ENCODE measurements at regions not wholly inside any gene's neighbourhood (a gene's known extent, or its start where the extent isn't known, plus 50 kb on each side); places are given as distances from the start of the nearest gene placed in this dataset.
"Not testable (repeated sequence)": the region's sequence is repeated elsewhere in the genome, so short reads cannot be mapped to it uniquely, and the experiment has no call there.

DNA sequence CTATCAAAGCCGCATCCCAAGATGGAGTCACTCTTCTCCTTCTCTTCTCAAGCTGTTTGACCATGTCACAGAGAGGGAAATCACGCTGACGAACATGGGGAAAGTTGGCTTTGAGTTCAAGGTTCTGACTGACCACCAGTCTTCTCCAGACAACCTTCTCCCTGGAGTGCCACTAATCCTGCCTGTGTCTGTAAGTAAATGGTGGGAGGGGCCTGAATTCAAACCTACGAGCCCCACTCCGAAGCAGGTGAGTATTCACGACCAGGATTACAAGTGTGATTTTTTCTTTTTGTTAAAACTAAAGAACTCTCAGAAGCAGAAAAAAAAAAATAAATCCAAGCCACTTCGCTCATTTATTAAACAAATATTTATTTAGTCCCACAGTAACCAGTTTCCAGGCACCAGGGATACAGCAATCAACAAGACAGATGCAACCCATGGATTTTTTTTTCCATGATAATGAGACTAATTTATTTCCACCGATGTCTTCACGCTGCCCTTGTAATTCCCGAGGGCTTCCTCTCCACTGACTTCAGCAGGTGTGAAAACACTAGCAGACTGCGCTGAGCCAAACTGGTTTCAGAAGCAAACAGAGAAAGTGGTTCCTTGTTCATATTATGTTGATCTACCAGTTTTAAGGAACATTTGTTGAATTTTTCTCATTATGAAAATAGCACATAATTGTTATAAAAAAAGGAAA is 206.0 kb upstream of the NBPF12 start:
- intact Hi-C loops (cut with DNase I); DNase-seq (ENCODE audit: low spot score): not testable (repeated sequence)
- ATAC-seq, result peak; percentile 95

DNA sequence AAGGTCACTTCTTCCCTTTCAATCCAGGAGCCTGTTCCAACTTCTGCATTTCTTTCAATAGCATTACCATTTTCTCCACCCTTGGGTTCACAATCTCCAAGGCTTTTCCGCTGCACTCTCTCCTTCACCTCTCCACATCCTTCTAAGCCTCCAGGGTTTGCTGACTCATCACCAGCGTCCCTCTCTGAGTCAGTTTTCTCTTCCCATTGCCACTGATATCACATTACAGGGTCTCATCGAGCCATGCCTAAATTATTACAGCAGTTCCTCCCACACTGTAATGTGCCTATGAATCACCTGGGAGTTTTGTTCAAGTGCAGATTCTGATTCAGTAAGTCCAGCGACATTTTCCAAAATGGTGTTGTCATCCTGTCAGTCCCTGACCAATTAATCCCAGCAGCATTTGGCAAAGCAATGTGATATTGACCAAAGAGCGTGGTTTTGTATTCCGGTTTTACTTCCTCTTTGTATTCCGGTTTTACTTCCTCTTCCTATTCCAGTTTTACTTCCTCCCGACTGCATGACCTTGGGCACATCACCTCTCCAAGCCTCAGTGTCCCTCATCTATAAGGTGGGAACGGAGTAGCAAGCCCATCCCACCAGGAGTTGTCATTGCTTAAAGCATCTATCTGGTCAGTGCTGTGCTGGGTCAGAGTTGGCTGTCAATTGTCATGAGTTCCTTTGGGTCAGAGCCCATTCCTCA is 208.3 kb upstream of the NBPF12 start:
- ATAC-seq; DNase-seq (ENCODE audit: low spot score); intact Hi-C loops (cut with DNase I): not testable (repeated sequence)

DNA sequence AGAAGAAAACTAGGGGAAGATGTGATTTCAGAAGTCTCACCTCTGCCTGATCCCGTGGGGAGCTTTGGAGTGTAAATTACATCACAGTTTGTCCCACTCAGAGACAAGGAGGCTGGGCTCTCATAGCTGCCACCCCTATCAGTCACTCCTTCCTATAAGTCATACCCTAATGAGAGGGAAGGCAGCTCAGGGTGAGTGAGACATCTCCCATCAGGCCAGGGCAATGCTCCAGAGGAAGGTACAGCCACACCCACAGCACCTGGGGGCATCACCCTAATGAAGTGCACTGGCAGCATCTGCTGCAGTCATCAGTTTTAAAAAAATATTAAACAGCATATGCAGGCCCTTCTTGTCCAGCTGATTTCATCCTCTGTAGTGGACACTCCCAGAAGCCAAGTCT is 223.1 kb upstream of the NBPF12 start:
- intact Hi-C loops (cut with DNase I); ATAC-seq; DNase-seq (ENCODE audit: low spot score): not testable (repeated sequence)

DNA sequence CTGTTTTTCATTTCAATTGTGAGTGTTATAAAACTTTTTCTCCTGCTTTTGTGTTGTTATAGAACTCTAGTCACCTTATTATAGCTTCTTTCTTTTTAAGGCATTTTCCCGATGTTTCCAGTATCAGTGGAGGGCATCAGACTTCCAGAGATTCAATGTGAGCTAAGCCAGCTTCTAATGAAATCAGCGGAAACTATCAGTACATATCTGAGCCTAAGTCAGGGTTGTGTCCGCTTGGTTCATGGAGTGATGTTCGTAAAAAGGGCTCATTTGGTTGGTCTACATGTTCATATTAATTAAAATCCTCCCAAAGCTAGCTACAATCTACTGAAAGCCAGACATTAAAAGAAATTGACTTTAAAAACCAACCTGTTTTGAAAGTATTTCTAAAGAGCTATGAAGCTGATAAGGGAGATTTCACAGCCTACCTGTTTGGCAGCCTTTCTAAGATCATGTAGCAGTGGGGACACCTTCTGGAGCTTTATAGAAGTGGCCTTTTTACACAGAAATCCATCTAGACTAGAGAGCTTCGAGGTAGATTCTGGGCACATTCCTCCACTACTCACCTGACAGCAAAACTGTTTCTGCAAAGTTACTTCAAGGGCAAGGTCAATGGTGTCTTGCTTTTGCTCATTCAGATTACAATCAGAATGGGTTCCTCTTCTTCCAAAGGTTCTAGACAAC is 227.1 kb upstream of the NBPF12 start:
- intact Hi-C loops (cut with DNase I); ATAC-seq; DNase-seq (ENCODE audit: low spot score): not testable (repeated sequence)

DNA sequence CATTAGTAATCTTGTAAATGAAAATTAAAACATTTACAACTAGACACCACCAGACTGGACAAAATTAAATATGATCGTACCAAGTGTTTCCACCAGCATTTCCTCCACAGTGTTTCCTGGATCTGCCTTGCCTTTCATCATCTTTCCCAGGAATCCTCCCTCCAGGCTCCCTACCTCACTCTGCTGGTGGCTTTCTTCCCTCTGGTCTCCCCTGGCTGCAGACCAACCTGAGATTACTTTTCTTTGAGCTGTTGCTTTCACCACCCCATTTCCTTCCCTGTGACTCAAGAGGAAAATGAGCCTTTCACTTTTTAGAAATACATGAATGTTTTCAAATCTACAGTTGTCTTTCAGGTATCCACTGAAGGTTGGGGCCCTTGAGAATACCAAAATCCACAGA is 228.8 kb upstream of the NBPF12 start:
- DNase-seq (ENCODE audit: low spot score); intact Hi-C loops (cut with DNase I); ATAC-seq: not testable (repeated sequence)

DNA sequence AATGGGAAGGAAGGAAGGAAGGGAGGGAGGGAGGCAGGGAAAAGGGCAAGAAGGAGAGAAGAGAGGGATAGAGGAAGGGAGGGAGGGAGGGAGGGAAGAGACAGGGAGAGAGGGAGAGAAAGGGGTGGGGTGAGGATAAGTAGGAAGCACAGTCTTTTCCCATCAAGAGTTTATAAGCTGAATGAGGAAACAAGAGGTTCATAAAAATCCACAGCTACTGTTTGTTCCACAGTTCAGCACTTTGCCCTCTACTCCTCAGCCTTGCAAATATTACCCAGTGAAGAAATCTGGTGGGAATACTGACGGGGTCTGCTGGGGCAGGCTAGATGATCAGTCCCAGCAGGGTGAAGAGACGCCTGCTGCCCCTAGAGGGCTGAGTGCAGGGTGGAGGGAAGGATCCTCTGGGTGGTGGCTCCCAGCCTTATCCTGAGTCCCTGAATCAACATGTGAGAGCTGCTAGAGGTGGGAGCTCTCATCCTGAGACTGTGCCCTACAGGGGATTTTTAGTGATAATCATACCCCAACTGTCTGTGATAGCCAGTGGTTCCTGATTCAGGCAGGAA is 233.9 kb upstream of the NBPF12 start:
- ATAC-seq; intact Hi-C loops (cut with DNase I); DNase-seq (ENCODE audit: low spot score): not testable (repeated sequence)

DNA sequence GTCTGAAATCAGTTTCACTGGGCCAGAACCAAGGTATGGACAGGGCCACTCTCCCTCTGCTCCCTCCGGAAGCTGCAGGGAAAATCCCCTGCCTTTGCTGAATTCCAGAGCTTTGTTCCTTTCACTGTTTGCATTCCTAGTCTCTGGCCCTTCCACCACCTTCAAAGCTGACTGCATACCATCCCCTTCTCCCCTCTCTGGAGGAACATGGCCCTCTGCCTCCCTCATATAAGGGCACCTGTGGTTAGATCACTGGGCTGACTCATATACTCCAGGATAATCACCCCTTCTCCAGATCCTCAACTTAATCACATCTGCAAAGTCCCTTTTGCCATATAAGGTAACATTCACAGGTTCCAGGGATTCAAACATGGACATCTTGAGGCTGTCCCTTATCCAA is 236.8 kb upstream of the NBPF12 start:
- ATAC-seq; DNase-seq (ENCODE audit: low spot score); intact Hi-C loops (cut with DNase I): not testable (repeated sequence)

DNA sequence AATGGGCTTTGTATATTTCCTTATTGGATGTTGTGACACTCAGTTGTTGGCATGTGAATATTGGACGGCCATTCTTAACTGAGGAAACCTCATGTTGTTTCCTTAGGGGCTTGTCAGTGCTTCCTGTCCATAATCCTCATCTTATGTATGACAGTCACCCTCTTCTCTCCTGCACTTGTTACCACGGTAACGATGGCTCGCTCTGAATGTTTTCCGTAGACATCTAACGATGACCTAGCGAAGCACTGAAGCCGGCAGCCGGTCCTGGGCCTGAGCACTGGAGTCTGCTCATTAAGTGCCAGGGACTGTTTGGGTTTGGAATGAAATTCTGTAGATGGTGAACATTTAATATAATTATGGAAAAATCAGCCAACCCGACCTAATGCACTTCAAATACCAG is 242.7 kb upstream of the NBPF12 start:
- ATAC-seq; intact Hi-C loops (cut with DNase I): not testable (repeated sequence)

DNA sequence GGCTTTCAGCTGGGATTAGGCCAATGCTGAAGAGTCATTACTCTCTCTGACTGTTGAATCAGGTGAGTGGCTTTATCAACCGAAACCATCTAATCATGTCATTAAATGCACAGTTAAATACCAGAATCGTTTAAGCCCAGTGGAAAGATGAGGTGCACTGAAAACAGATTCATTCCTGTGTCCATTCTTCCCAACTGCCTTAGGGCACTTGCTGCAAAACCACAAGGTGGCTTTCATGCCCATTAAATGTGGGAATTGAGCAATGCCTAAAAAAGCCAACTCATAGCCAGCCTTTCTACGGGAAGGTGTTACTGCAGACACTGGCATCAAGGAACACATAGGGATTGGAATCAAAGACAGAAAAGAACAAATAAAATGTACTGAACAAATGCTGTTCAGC is 246.3 kb upstream of the NBPF12 start:
- DNase-seq (ENCODE audit: low spot score); intact Hi-C loops (cut with DNase I); ATAC-seq: not testable (repeated sequence)

More for the DNA sequence above, 242.7 kb upstream of the NBPF12 start:
- DNase-seq (ENCODE audit: low spot score), result not testable (repeated sequence)

DNA sequence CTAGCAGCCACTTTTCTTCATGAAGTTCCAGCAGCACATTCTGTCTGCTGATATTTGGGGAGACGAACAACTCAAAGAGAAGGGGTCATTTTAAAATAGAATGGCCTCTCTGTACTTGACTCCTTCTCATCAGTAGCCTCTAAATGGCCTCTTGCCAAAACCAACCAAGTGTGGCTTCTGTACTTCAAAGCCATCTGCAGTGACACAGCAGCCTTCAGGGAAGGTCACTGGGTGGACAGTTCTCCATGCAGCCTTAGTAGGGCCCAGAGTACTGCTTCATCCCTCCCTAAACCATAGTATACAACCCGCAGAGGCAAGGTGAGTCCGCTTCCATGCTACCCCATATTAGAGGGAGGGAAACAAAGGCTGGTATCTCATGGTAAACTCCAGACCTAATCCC is 249.2 kb upstream of the NBPF12 start:
- intact Hi-C loops (cut with DNase I); DNase-seq (ENCODE audit: low spot score); ATAC-seq: not testable (repeated sequence)

DNA sequence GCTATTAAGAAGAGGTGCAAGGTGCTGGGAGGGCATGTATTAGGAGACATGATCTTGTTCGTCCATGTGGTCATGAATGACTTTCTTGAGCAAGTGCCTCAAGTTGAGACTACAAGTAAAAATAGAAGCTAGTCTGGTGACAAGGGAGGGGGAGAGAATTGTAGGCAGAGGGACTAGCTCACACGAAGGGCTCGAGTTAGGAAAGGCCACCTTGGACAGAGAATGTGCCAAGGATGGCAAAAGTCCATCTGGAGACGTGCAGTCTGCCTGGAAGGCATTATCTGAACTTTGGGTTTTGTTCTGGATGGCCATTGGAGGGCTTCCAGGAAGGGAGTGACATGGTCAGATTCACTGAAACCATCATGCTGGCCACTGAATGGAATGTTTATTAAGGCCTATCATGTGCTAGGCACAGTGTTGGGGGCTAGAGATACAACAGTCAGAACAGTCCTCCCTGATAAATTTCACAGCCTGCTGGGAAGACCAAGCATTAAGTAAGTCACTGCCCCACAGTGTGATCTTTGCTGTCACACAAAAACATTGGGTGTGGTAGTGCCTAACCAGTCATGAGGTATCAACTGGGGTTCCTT is 251.3 kb upstream of the NBPF12 start:
- intact Hi-C loops (cut with DNase I); ATAC-seq; DNase-seq (ENCODE audit: low spot score): not testable (repeated sequence)

DNA sequence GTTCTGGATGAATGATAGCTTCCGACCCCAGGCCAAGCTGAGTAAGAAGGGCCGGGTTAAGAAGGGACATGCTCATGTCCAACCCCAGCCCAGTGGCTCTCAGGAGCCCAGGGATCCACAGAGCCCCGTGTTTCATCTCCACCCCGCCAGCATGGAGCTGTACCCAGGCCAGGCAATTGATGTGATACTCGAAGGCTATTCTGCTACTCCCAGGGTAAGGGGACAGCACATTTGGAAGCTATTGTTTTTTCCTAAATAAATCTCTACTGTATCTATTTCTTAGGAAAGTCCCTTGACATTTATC is 255.0 kb upstream of the NBPF12 start:
- intact Hi-C loops (cut with DNase I); ATAC-seq; DNase-seq (ENCODE audit: low spot score): not testable (repeated sequence)

DNA sequence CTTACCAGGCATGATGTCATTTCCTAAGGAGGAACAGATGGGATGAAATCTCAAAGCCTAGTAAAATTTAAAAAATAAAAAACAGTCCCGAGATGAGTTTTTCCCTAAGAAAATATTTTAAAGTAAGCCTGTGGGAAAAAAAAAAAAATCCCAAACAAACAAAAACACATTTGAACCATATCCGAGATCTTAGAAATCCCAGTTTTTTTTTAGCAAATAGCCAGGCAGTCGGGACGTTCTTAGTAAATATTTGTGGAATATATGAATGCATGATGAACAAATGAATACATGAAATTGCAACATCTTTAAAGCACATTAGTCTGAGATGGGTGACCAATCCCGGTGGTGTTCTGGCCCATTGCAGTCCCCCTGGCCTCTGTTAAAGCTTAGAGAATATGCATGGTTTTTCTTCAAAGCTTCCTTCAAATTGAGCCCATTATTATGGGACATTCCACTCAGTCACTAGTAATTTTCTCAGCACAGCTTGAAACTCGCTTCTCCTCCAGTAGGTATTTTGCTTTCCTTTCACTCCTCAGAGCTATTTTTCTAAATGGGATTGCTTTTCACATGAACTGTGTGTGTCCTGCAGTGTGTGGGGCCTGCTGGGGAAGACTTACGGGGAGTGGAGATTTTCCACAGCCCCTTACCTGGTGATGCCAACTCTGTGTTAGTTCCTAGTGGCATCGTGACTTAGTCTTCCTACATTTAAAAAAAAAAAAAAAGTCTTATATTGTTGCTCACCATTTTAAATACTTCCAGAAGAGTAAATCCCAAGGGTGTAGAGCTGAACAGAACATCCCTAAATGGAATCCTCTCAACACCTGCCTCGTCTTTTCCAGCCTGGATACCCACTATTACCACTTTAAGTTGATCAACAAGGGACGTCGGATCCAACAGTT is 255.6 kb upstream of the NBPF12 start:
- DNase-seq (ENCODE audit: low spot score); ATAC-seq; intact Hi-C loops (cut with DNase I): not testable (repeated sequence)

DNA sequence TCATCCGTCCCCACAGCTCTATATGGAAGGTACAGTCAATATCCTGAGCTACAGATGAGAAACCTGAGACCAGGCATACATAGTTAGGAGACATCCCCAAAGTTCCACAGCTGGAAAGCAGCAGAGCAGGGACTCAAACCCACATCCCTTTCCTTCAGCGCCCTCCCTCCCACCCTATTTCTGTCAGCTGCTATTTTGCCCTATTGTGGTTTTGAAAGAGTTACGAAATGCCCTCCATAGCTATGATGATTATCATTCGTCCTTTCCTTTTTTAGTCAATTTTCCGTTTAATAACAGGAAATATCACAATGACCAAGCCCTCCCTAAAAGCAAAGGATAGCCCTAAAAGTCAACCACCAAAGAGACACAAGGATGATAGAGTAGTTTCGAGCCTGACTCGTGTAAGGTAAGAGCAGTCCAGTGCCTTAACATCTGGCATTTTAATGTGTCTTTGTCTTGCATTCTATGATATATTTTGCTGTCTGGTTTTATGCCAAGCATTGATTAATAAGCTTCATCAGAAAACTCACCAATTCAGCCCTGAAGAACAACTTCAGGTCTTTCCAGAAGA is 264.3 kb upstream of the NBPF12 start:
- DNase-seq (ENCODE audit: low spot score); ATAC-seq; intact Hi-C loops (cut with DNase I): not testable (repeated sequence)

DNA sequence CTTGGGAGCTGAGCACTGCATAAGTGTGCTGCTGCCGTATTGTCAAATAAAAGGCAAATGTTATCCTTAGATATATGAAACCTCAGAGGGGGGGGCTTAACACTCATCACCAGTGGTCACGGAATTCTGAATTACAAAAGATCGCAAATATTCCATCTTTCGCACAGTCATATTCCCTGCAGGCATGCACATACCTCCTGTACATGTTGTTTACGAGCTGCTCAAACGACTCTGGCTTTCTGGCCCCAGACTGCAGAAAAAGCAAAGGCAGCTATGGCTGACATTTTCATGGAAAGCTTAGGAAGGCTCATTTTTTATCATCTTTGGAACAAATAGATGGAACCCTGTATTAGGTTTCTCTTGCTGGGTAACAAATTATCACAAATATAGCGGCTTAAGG is 265.5 kb upstream of the NBPF12 start:
- intact Hi-C loops (cut with DNase I); DNase-seq (ENCODE audit: low spot score); ATAC-seq: not testable (repeated sequence)

DNA sequence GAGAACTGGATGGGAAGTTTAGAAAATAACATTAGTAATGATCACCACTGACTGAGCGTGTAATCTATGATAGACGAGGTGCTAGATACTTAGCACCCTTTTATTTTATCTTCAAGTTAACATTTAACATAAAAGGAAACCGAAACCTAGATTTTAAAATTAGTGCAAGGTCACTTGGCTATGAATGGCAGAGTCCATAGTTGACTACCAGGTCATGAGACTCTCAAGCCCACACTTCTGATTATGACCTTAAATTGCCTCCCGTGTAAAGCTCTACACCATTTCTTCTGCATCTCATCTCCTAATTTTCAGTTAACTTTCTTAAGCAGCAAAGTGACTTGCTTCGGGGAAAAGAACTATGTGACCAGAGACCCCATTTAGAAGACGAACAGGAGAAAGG is 266.5 kb upstream of the NBPF12 start:
- intact Hi-C loops (cut with DNase I); DNase-seq (ENCODE audit: low spot score); ATAC-seq: not testable (repeated sequence)

DNA sequence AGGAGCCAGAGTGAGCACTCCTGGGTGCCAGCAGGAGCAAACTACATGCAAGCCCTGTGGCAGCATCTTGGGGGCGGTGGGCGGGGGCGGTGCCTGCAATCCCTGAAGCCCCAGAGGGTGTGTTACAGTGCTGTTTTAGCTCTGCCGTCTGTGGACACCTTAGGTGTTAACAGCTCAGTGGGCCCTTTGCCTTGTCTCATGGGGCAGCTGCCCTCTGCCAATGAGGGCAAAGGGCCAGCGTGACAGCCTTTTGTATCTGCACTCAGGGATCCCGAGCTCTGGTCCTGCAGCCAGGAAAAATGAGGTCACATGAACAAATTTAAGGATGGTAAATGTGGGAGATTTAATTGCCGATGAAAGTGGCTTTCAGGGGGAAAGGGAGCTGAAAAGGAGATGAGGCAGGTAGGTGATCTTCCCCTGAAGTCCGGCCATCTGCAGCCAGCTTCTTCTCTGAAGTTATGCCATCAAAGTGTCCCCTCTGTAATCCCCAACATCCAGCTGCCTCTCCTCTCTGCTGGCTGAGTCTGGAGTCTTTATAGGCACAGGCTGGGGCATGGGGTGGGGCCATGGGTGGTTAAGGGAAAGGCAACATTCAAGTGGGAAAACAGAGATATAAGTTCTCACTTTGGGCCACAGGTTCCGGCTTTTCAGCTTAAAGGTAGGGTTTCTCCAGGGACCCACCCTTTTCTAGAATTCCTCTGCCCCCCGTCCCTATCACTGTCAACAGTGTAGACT is 267.1 kb upstream of the NBPF12 start:
- intact Hi-C loops (cut with DNase I), result not testable (repeated sequence)

More for the DNA sequence above, 267.1 kb upstream of the NBPF12 start:
- ATAC-seq; DNase-seq (ENCODE audit: low spot score): not testable (repeated sequence)

All from sciatic nerve (tissue), 2 donors.